Stimulated activated naive CD8-positive, alpha-beta T cell treated with anti-CD3 and anti-CD28 coated beads, Interleukin-15, amount 100 ng/mL, for 72 hours (primary cell): ENCODE measurements at regions not wholly inside any gene's neighbourhood (a gene's known extent, or its start where the extent isn't known, plus 50 kb on each side); places are given as distances from the start of the nearest gene placed in this dataset.

ENCODE experiments used
- ATAC-seq: fragments of 150-1000 bp; cut with Tn5 transposase; 2 replicates; pipeline ENCODE4 v1.10.0; 2021; ENCODE audit warnings: mild to moderate bottlenecking, moderate library complexity
- DNase-seq, 2 donors: peaks; one replicate each; pipeline ENCODE4 v3.0.0; 2021 to 2022
- H3K27ac Mint-ChIP-seq, 2 donors: one replicate each; pipeline ENCODE4 v1.8.0; 2022; ENCODE audit warnings: mild to moderate bottlenecking in 2 of 2, mixed read lengths in 2 of 2, moderate library complexity in 2 of 2
- H3K27me3 Mint-ChIP-seq: one replicate; pipeline ENCODE4 v1.8.0; 2022; ENCODE audit warnings: mixed read lengths
- H3K4me1 Mint-ChIP-seq: one replicate; pipeline ENCODE4 v1.8.0; 2022; ENCODE audit warnings: mild to moderate bottlenecking, mixed read lengths
- H3K4me3 Mint-ChIP-seq, 2 donors: one replicate each; pipeline ENCODE4 v1.8.0; 2022; ENCODE audit warnings: mild to moderate bottlenecking in 2 of 2, mixed read lengths in 2 of 2, moderate library complexity in 1 of 2
- H3K9me3 Mint-ChIP-seq, 2 donors: one replicate each; pipeline ENCODE4 v1.8.0; 2022; ENCODE audit warnings: mixed read lengths in 2 of 2

- peaks cover 24% of the 10 kb centered on the region for H3K27me3 Mint-ChIP-seq
- H3K4me3 Mint-ChIP-seq: no peak overlapping the region
- no peaks in the 10 kb centered on the region for H3K9me3 Mint-ChIP-seq
- ATAC-seq: no peak
- DNase-seq: no peak
- no peaks in the 10 kb centered on the region for H3K4me1 Mint-ChIP-seq
- H3K27ac Mint-ChIP-seq: no peak overlapping the region
These were observed 388.5 kb downstream of the ENC1 start for GRCh38 chr5:74252044-74252443.

GRCh38 chr5:74251141-74252035, 389.1 kb downstream of the ENC1 start:
- DNase-seq: no peak
- no peak for ATAC-seq
- peaks cover 20% of the 10 kb centered on the region for H3K27me3 Mint-ChIP-seq
- no peak overlapping the region for H3K4me3 Mint-ChIP-seq
- no peaks in the 10 kb centered on the region for H3K4me1 Mint-ChIP-seq
- no peaks in the 10 kb centered on the region for H3K9me3 Mint-ChIP-seq
- no peak overlapping the region for H3K27ac Mint-ChIP-seq

- Mint-ChIP-seq H3K4me3 (no peak overlapping the region), H3K27ac (no peak overlapping the region), H3K9me3 (no peaks in the 10 kb centered on the region), H3K4me1 (no peaks in the 10 kb centered on the region), H3K27me3 (peaks cover 20% of the 10 kb centered on the region)
- DNase-seq: no peak
- ATAC-seq: no peak
These were observed 390.0 kb downstream of the ENC1 start for GRCh38 chr5:74250304-74251102.

GRCh38 chr5:74248576-74248975, 392.0 kb downstream of the ENC1 start:
- H3K27ac Mint-ChIP-seq: no peak overlapping the region
- H3K4me3 Mint-ChIP-seq: no peak overlapping the region
- H3K27me3 Mint-ChIP-seq: peaks cover 12% of the 10 kb centered on the region
- no peaks in the 10 kb centered on the region for H3K4me1 Mint-ChIP-seq
- no peak for DNase-seq
- H3K9me3 Mint-ChIP-seq: no peaks in the 10 kb centered on the region
- no peak for ATAC-seq

GRCh38 chr5:74244406-74244805, 396.1 kb downstream of the ENC1 start:
- Mint-ChIP-seq H3K4me1 (no peaks in the 10 kb centered on the region), H3K27me3 (peaks cover 6% of the 10 kb centered on the region)
- DNase-seq: no peak

GRCh38 chr5:74243634-74244033, 396.9 kb downstream of the ENC1 start:
- no peak overlapping the region for H3K27ac Mint-ChIP-seq
- DNase-seq: no peak
- peaks cover 7% of the 10 kb centered on the region for H3K27me3 Mint-ChIP-seq

More at GRCh38 chr5:74244406-74244805, 396.1 kb downstream of the ENC1 start:
- no peak overlapping the region for H3K27ac Mint-ChIP-seq
- ATAC-seq: no peak
- H3K9me3 Mint-ChIP-seq: no peaks in the 10 kb centered on the region
- H3K4me3 Mint-ChIP-seq: no peak overlapping the region

GRCh38 chr5:74242516-74242915, 398.0 kb downstream of the ENC1 start:
- no peak for ATAC-seq
- H3K4me3 Mint-ChIP-seq: no peak overlapping the region
- H3K4me1 Mint-ChIP-seq: no peaks in the 10 kb centered on the region

More at GRCh38 chr5:74243634-74244033, 396.9 kb downstream of the ENC1 start:
- no peaks in the 10 kb centered on the region for H3K4me1 Mint-ChIP-seq
- no peak for ATAC-seq
- H3K9me3 Mint-ChIP-seq: no peaks in the 10 kb centered on the region
- H3K4me3 Mint-ChIP-seq: no peak overlapping the region

GRCh38 chr5:74241751-74242140, 398.8 kb downstream of the ENC1 start:
- no peaks in the 10 kb centered on the region for H3K9me3 Mint-ChIP-seq
- H3K4me3 Mint-ChIP-seq: no peak overlapping the region
- no peaks in the 10 kb centered on the region for H3K4me1 Mint-ChIP-seq
- H3K27ac Mint-ChIP-seq: no peak overlapping the region
- H3K27me3 Mint-ChIP-seq: peaks cover 15% of the 10 kb centered on the region
- DNase-seq (no peak), ATAC-seq (no peak)

More at GRCh38 chr5:74242516-74242915, 398.0 kb downstream of the ENC1 start:
- no peaks in the 10 kb centered on the region for H3K9me3 Mint-ChIP-seq
- DNase-seq: no peak
- H3K27ac Mint-ChIP-seq: no peak overlapping the region
- H3K27me3 Mint-ChIP-seq: peaks cover 15% of the 10 kb centered on the region

GRCh38 chr5:74240783-74241750, 399.5 kb downstream of the ENC1 start:
- DNase-seq: no peak
- Mint-ChIP-seq H3K9me3 (no peaks in the 10 kb centered on the region), H3K4me3 (no peak overlapping the region), H3K4me1 (no peaks in the 10 kb centered on the region), H3K27me3 (peaks cover 15% of the 10 kb centered on the region), H3K27ac (no peak overlapping the region)
- peak; percentile 52 for ATAC-seq

GRCh38 chr5:74239261-74239660, 401.3 kb downstream of the ENC1 start:
- H3K27ac Mint-ChIP-seq: no peak overlapping the region
- ATAC-seq: no peak
- H3K4me3 Mint-ChIP-seq: no peak overlapping the region
- H3K4me1 Mint-ChIP-seq: no peaks in the 10 kb centered on the region
- DNase-seq: no peak
- H3K9me3 Mint-ChIP-seq: no peaks in the 10 kb centered on the region
- peaks cover 15% of the 10 kb centered on the region for H3K27me3 Mint-ChIP-seq

GRCh38 chr5:74237571-74238145, 402.9 kb downstream of the ENC1 start:
- ATAC-seq (no peak), DNase-seq (no peak)
- Mint-ChIP-seq H3K27me3 (peaks cover 22% of the 10 kb centered on the region), H3K27ac (peak overlapping the region in 1 of 2 donors; percentile 16), H3K4me3 (no peak overlapping the region), H3K9me3 (no peaks in the 10 kb centered on the region), H3K4me1 (no peaks in the 10 kb centered on the region)

GRCh38 chr5:74235552-74235951, 405.0 kb downstream of the ENC1 start:
- no peak overlapping the region for H3K27ac Mint-ChIP-seq
- ATAC-seq (no peak), DNase-seq (no peak)
- H3K4me3 Mint-ChIP-seq: no peak overlapping the region
- peaks cover 15% of the 10 kb centered on the region for H3K27me3 Mint-ChIP-seq
- H3K4me1 Mint-ChIP-seq: no peaks in the 10 kb centered on the region
- no peaks in the 10 kb centered on the region for H3K9me3 Mint-ChIP-seq

GRCh38 chr5:74233571-74233970, 407.0 kb downstream of the ENC1 start:
- DNase-seq: no peak
- Mint-ChIP-seq H3K4me3 (no peak overlapping the region), H3K9me3 (peaks cover 0 to 6% of the 10 kb centered on the region in 2 donors)

GRCh38 chr5:74233091-74233490, 407.4 kb downstream of the ENC1 start:
- no peak overlapping the region for H3K4me3 Mint-ChIP-seq
- ATAC-seq (no peak), DNase-seq (no peak)
- H3K4me1 Mint-ChIP-seq: no peaks in the 10 kb centered on the region
- H3K27ac Mint-ChIP-seq: no peak overlapping the region
- H3K27me3 Mint-ChIP-seq: peaks cover 13% of the 10 kb centered on the region
- H3K9me3 Mint-ChIP-seq: peaks cover 0 to 6% of the 10 kb centered on the region in 2 donors

More at GRCh38 chr5:74233571-74233970, 407.0 kb downstream of the ENC1 start:
- no peak overlapping the region for H3K27ac Mint-ChIP-seq
- ATAC-seq: no peak
- peaks cover 14% of the 10 kb centered on the region for H3K27me3 Mint-ChIP-seq
- H3K4me1 Mint-ChIP-seq: no peaks in the 10 kb centered on the region

GRCh38 chr5:74232276-74232675, 408.3 kb downstream of the ENC1 start:
- DNase-seq: no peak
- peaks cover 0 to 6% of the 10 kb centered on the region in 2 donors for H3K9me3 Mint-ChIP-seq

More at GRCh38 chr5:74232276-74232675, 408.3 kb downstream of the ENC1 start:
- H3K27me3 Mint-ChIP-seq: peaks cover 19% of the 10 kb centered on the region
- H3K27ac Mint-ChIP-seq: peak overlapping the region; percentile 7 to 66
- ATAC-seq: peak; percentile 59
- H3K4me3 Mint-ChIP-seq: no peak overlapping the region
- H3K4me1 Mint-ChIP-seq: no peaks in the 10 kb centered on the region
